ENCODE measurements at regions not wholly inside any gene's neighbourhood (a gene's known extent, or its start where the extent isn't known, plus 50 kb on each side); places are given as distances from the start of the nearest gene placed in this dataset.

DNA sequence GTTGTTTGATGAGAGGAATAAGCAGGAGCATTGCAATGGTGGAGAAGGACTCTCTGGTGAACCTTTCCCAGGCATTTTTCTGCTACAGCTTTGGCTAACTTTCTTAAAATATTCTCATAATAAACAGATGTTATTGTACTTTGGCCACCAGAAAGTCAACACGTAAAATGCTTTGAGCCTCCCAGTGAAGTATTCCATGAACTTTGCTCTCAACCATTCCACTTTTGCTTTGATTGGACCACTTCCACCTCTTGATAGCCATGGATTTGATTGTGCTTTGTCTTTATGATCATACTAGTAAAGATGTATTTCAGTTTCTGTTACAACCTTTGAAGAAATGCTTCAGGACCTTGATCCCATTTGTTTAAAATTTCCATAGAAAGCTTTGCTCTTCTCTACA is 241.1 kb downstream of the TENT5A start:
- TF ChIP-seq, protein P1, sequence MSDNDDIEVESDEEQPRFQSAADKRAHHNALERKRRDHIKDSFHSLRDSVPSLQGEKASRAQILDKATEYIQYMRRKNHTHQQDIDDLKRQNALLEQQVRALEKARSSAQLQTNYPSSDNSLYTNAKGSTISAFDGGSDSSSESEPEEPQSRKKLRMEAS (IDR thresholded peaks at IDR 0.05), result no peak
- no peak for TF ChIP-seq EP300 (IDR thresholded peaks at IDR 0.05)
- no peak for TF ChIP-seq RAD21 (conservative IDR thresholded peaks at IDR 0.05 in 1 of 2, IDR thresholded peaks at IDR 0.05 in 1 of 2)
